GM12878 (cell line): ENCODE measurements at regions not wholly inside any gene's neighbourhood (a gene's known extent, or its start where the extent isn't known, plus 50 kb on each side); places are given as distances from the start of the nearest gene placed in this dataset.

Experiments used
- POLR2A ChIP-seq: IDR thresholded peaks from 2 replicates; pipeline ENCODE4 v1.6.1; 2011; ENCODE audit warnings: low read depth, mild to moderate bottlenecking, low read length
- RUNX3 ChIP-seq: IDR thresholded peaks from 2 replicates; pipeline ENCODE4 v1.6.1; 2012; ENCODE audit warnings: low read length, inconsistent platforms
- YY1 ChIP-seq: IDR thresholded peaks from 2 replicates; pipeline ENCODE4 v1.6.1; 2011; ENCODE audit warnings: low read depth, mild to moderate bottlenecking, low read length
- TF ChIP-seq, protein P1 (sequence below): fragments of 450-650 bp; formaldehyde crosslinking; IDR thresholded peaks from 2 replicates; pipeline ENCODE4 v1.4.0; 2022; ENCODE audit warnings: mild to moderate bottlenecking, moderate library complexity
- TF ChIP-seq, protein P2 (sequence below), 3 experiments: IDR thresholded peaks in 2 of 3; conservative IDR thresholded peaks in 1 of 3; 2 replicates each; pipeline ENCODE4 v1.5.1; 2011; ENCODE audit warnings: low read depth in 3 of 3, low read length in 3 of 3, mild to moderate bottlenecking in 3 of 3, control low read depth in 2 of 3, moderate library complexity in 2 of 3, inconsistent platforms in 1 of 3, mixed read lengths in 1 of 3; ENCODE audit not compliant: control insufficient read depth in 2 of 3, insufficient read depth in 1 of 3; ENCODE audit errors: extremely low read depth in 1 of 3
- TF ChIP-seq, protein P3 (sequence below): IDR thresholded peaks from 2 replicates; pipeline ENCODE4 v1.6.1; 2012; ENCODE audit warnings: mild to moderate bottlenecking, low read depth, low read length

DNA sequence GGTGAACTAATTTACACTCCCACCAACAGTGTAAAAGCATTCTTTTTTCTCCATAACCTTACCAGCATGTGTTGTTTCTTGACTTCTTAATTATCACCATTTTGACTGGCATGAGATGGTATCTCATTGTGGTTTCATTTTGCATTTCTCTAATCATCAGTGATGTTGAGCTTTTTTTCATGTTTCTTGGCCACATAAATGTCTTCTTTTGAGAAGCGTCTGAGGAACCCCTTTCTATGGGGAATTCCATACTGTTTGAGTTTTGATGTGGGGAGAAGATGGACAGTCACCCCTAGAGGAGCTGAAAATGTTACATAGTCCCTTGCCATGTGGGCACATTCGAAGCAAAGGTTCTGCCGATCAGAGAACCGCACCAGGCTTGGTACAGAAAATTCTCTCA lies 207.0 kb upstream of the SLC30A5 start:
- TF ChIP-seq, protein P1, sequence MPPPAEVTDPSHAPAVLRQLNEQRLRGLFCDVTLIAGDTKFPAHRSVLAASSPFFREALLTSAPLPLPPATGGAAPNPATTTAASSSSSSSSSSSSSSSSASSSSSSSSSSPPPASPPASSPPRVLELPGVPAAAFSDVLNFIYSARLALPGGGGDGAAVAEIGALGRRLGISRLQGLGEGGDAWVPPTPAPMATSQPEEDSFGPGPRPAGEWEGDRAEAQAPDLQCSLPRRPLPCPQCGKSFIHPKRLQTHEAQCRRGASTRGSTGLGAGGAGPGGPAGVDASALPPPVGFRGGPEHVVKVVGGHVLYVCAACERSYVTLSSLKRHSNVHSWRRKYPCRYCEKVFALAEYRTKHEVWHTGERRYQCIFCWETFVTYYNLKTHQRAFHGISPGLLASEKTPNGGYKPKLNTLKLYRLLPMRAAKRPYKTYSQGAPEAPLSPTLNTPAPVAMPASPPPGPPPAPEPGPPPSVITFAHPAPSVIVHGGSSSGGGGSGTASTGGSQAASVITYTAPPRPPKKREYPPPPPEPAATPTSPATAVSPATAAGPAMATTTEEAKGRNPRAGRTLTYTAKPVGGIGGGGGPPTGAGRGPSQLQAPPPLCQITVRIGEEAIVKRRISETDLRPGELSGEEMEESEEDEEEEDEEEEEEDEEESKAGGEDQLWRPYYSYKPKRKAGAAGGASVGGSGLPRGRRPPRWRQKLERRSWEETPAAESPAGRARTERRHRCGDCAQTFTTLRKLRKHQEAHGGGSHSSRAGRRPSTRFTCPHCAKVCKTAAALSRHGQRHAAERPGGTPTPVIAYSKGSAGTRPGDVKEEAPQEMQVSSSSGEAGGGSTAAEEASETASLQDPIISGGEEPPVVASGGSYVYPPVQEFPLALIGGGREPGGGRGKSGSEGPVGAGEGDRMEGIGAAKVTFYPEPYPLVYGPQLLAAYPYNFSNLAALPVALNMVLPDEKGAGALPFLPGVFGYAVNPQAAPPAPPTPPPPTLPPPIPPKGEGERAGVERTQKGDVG (CRISPR knock-in tag) = no peak
- TF ChIP-seq POLR2A = no peak
- TF ChIP-seq YY1 = no peak
- no peak for TF ChIP-seq RUNX3
- TF ChIP-seq, protein P2, sequence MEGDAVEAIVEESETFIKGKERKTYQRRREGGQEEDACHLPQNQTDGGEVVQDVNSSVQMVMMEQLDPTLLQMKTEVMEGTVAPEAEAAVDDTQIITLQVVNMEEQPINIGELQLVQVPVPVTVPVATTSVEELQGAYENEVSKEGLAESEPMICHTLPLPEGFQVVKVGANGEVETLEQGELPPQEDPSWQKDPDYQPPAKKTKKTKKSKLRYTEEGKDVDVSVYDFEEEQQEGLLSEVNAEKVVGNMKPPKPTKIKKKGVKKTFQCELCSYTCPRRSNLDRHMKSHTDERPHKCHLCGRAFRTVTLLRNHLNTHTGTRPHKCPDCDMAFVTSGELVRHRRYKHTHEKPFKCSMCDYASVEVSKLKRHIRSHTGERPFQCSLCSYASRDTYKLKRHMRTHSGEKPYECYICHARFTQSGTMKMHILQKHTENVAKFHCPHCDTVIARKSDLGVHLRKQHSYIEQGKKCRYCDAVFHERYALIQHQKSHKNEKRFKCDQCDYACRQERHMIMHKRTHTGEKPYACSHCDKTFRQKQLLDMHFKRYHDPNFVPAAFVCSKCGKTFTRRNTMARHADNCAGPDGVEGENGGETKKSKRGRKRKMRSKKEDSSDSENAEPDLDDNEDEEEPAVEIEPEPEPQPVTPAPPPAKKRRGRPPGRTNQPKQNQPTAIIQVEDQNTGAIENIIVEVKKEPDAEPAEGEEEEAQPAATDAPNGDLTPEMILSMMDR (IDR thresholded peaks at IDR 0.05 in 2 of 3, conservative IDR thresholded peaks at IDR 0.05 in 1 of 3; ENCODE audit: control insufficient read depth in 2 of 3, extremely low read depth in 1 of 3, insufficient read depth in 1 of 3, low read depth in 3 of 3, low read length in 3 of 3) = no peak
- TF ChIP-seq, protein P3, sequence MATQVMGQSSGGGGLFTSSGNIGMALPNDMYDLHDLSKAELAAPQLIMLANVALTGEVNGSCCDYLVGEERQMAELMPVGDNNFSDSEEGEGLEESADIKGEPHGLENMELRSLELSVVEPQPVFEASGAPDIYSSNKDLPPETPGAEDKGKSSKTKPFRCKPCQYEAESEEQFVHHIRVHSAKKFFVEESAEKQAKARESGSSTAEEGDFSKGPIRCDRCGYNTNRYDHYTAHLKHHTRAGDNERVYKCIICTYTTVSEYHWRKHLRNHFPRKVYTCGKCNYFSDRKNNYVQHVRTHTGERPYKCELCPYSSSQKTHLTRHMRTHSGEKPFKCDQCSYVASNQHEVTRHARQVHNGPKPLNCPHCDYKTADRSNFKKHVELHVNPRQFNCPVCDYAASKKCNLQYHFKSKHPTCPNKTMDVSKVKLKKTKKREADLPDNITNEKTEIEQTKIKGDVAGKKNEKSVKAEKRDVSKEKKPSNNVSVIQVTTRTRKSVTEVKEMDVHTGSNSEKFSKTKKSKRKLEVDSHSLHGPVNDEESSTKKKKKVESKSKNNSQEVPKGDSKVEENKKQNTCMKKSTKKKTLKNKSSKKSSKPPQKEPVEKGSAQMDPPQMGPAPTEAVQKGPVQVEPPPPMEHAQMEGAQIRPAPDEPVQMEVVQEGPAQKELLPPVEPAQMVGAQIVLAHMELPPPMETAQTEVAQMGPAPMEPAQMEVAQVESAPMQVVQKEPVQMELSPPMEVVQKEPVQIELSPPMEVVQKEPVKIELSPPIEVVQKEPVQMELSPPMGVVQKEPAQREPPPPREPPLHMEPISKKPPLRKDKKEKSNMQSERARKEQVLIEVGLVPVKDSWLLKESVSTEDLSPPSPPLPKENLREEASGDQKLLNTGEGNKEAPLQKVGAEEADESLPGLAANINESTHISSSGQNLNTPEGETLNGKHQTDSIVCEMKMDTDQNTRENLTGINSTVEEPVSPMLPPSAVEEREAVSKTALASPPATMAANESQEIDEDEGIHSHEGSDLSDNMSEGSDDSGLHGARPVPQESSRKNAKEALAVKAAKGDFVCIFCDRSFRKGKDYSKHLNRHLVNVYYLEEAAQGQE = no peak
